Upper lobe of left lung (tissue), 4 donors: ENCODE measurements at regions not wholly inside any gene's neighbourhood (a gene's known extent, or its start where the extent isn't known, plus 50 kb on each side); places are given as distances from the start of the nearest gene placed in this dataset.

Experiments used
- POLR2A ChIP-seq, 4 donors: fragments of 450-650 bp; IDR thresholded peaks; one replicate each; pipeline ENCODE4 v1.5.1; 2016 to 2017; ENCODE audit warnings: antibody characterized with exemption in 4 of 4, mild to moderate bottlenecking in 2 of 4
- POLR2AphosphoS5 ChIP-seq, 2 donors: sonication (generic); formaldehyde crosslinking; IDR thresholded peaks; one replicate each; pipeline ENCODE4 v1.5.1; 2017; ENCODE audit warnings: antibody characterized with exemption in 2 of 2
- TF ChIP-seq, protein P1 (sequence below), 6 experiments: fragments of 450-650 bp in 4 of 6; fragments of 200-600 bp in 2 of 6; sonication (generic) in 2 of 6; IDR thresholded peaks; one replicate each; pipeline ENCODE4 v1.5.1; 2016 to 2019; ENCODE audit warnings: antibody characterized with exemption in 6 of 6

- TF ChIP-seq POLR2A (IDR thresholded peaks at IDR 0.05) (no peak), POLR2AphosphoS5 (IDR thresholded peaks at IDR 0.05) (no peak)
- TF ChIP-seq, protein P1, sequence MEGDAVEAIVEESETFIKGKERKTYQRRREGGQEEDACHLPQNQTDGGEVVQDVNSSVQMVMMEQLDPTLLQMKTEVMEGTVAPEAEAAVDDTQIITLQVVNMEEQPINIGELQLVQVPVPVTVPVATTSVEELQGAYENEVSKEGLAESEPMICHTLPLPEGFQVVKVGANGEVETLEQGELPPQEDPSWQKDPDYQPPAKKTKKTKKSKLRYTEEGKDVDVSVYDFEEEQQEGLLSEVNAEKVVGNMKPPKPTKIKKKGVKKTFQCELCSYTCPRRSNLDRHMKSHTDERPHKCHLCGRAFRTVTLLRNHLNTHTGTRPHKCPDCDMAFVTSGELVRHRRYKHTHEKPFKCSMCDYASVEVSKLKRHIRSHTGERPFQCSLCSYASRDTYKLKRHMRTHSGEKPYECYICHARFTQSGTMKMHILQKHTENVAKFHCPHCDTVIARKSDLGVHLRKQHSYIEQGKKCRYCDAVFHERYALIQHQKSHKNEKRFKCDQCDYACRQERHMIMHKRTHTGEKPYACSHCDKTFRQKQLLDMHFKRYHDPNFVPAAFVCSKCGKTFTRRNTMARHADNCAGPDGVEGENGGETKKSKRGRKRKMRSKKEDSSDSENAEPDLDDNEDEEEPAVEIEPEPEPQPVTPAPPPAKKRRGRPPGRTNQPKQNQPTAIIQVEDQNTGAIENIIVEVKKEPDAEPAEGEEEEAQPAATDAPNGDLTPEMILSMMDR (IDR thresholded peaks at IDR 0.05) = no peak
Observed at GRCh38 chr1:219342836-219343235, 169.2 kb downstream of the LYPLAL1 start.
